Bronchial epithelial cell (primary cell): ENCODE measurements at regions not wholly inside any gene's neighbourhood (a gene's known extent, or its start where the extent isn't known, plus 50 kb on each side); places are given as distances from the start of the nearest gene placed in this dataset.
A peak's percentile ranks its signal among the peaks of the same experiment; 100 is the strongest.
"Not testable (repeated sequence)": the region's sequence is repeated elsewhere in the genome, so short reads cannot be mapped to it uniquely, and the experiment has no call there.

Experiments
- DNase-seq: peaks from one replicate; pipeline ENCODE4 v3.0.0-alpha.2; 2010; ENCODE audit warnings: low read depth
- FAIRE-seq: peaks from 2 replicates; lab custom pipeline; 2011; peaks lifted over from hg19 to GRCh38; lab: Jason Lieb, UNC
- H3K27me3 ChIP-seq: 2 replicates; pipeline ENCODE4 v1.5.1; 2011; ENCODE audit warnings: low read length; ENCODE audit not compliant: control insufficient read depth, insufficient read depth
- H3K36me3 ChIP-seq: 2 replicates; pipeline ENCODE4 v1.5.1; 2011; ENCODE audit warnings: low read length; ENCODE audit not compliant: control insufficient read depth, insufficient read depth
- H3K4me3 ChIP-seq: 2 replicates; pipeline ENCODE4 v1.5.1; 2011; ENCODE audit warnings: mild to moderate bottlenecking, low read depth, low read length, control low read depth
- CTCF ChIP-seq: IDR thresholded peaks from 2 replicates; pipeline ENCODE4 v1.5.1; 2011; ENCODE audit warnings: mild to moderate bottlenecking, moderate library complexity, low read length, control low read depth, inconsistent platforms; ENCODE audit not compliant: insufficient read depth, severe bottlenecking

GRCh38 chr5:50343715-50344114 lies 97.4 kb downstream of the EMB start:
- Histone ChIP-seq H3K36me3 (no peaks in the 10 kb centered on the region), H3K4me3 (no peak overlapping the region), H3K27me3 (no peaks in the 10 kb centered on the region)
- TF ChIP-seq CTCF, result no peak
- FAIRE-seq (no peak), DNase-seq (no peak)

DNA sequence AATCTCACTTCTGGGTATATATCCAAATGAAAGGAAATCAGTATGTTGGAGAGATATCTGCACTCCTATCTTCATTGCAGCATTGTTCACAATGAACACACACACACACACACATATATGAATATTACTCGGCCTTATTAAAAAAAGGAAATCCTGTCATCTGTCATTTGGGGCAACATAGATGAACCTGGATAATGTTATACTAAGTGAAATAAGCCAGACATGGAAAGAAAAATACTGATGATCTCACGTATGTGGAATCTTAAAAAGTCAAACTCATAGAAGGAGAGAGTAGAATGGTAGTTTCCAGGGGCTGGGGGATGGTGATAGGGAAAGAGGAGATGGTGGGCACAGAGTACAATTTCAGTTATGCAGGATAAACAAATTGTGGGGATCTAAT lies 100.3 kb downstream of the EMB start:
- Histone ChIP-seq H3K4me3 (no peak overlapping the region), H3K27me3 (no peaks in the 10 kb centered on the region), H3K36me3 (no peaks in the 10 kb centered on the region)
- no peak for FAIRE-seq
- DNase-seq, result no peak
- no peak for TF ChIP-seq CTCF

DNA sequence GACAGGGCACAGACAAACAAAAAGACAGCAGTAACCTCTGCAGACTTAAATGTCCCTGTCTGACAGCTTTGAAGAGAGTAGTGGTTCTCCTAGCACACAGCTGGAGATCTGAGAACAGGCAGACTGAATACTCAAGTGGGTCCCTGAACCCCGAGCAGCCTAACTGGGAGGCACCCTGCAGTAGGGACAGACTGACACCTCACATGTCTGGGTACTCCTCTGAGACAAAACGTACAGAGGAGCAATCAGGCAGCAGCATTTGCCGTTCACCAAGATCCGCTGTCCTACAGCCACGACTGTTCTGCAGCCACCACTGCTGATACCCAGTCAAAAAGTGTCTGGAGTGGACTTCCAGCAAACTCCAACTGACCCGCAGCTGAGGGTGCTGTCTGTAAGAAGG lies 110.5 kb downstream of the EMB start:
- H3K36me3 ChIP-seq, H3K4me3 ChIP-seq, DNase-seq, H3K27me3 ChIP-seq, FAIRE-seq: not testable (repeated sequence)

- TF ChIP-seq CTCF, result no peak
Measured at GRCh38 chr5:50328193-50328729, 112.8 kb downstream of the EMB start.

GRCh38 chr5:50325237-50325832 lies 115.8 kb downstream of the EMB start:
- H3K27me3 ChIP-seq, result no peaks in the 10 kb centered on the region
- no peaks in the 10 kb centered on the region for H3K36me3 ChIP-seq
- peak; percentile 24 for TF ChIP-seq CTCF
- no peak overlapping the region for H3K4me3 ChIP-seq
- peak; percentile 39 for DNase-seq
- FAIRE-seq, result no peak

More at GRCh38 chr5:50328193-50328729, 112.8 kb downstream of the EMB start:
- peaks cover 1% of the 10 kb centered on the region for H3K27me3 ChIP-seq
- no peak for DNase-seq
- no peak for FAIRE-seq
- no peak overlapping the region for H3K4me3 ChIP-seq
- no peaks in the 10 kb centered on the region for H3K36me3 ChIP-seq

- FAIRE-seq (no peak), DNase-seq (peak; percentile 22)
- Histone ChIP-seq H3K4me3 (no peak overlapping the region), H3K27me3 (no peaks in the 10 kb centered on the region), H3K36me3 (no peaks in the 10 kb centered on the region)
- peak; percentile 67 for TF ChIP-seq CTCF
Measured at GRCh38 chr5:50320131-50320749, 120.8 kb downstream of the EMB start.
